Activated T-cell treated with anti-CD3 and anti-CD28 coated beads, Interleukin-2, amount 50 U/mL, for 24 hours (primary cell): ENCODE measurements at regions not wholly inside any gene's neighbourhood (a gene's known extent, or its start where the extent isn't known, plus 50 kb on each side); places are given as distances from the start of the nearest gene placed in this dataset.

Experiments used
- DNase-seq: peaks from one replicate; pipeline ENCODE4 v3.0.0-alpha.2; 2020
- H3K27ac Mint-ChIP-seq: 2 replicates; pipeline ENCODE4 v1.8.0; 2020; ENCODE audit warnings: mild to moderate bottlenecking, mixed read lengths
- H3K27me3 Mint-ChIP-seq: 2 replicates; pipeline ENCODE4 v1.8.0; 2020; ENCODE audit warnings: mixed read lengths
- H3K36me3 Mint-ChIP-seq: 2 replicates; pipeline ENCODE4 v1.8.0; 2020; ENCODE audit warnings: low read depth, mixed read lengths
- H3K4me1 Mint-ChIP-seq: 2 replicates; pipeline ENCODE4 v1.8.0; 2020; ENCODE audit warnings: low read depth, mixed read lengths
- H3K4me3 Mint-ChIP-seq: 2 replicates; pipeline ENCODE4 v1.8.0; 2020; ENCODE audit warnings: mild to moderate bottlenecking, moderate library complexity, mixed read lengths
- H3K9me3 Mint-ChIP-seq: 2 replicates; pipeline ENCODE4 v1.8.0; 2020; ENCODE audit warnings: mixed read lengths

GRCh38 chr9:13354733-13355132, 75.2 kb upstream of the MPDZ start:
- Mint-ChIP-seq H3K36me3 (no peaks in the 10 kb centered on the region), H3K9me3 (peaks cover 5% of the 10 kb centered on the region), H3K4me1 (no peaks in the 10 kb centered on the region), H3K4me3 (no peak overlapping the region), H3K27me3 (no peaks in the 10 kb centered on the region), H3K27ac (no peak overlapping the region)
- DNase-seq: no peak

DNA sequence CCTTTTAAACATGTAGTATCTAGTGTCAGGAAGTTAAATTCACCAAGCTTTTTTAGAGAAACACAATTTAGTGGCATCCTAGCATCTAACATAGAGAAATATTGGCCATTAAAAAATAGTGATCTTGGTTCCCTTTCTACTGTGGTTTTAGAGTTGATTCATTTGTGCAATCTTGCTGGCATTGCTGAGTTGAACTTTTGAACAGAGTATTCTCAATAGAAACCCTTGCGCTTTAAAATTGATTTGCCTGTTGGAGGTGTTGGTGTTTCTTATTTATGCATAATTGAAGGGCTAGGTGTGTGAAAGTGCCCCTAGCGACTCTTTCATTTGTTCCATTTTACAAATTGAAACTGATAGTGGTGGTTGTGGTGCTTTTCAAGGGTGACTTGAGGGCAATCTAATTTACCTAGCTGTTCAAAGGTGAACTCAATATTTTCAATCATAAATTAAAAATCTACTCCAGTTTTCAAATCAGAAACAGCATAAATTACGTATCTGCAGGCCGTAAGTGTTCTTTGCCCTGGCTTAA, 73.0 kb upstream of the MPDZ start:
- H3K4me1 Mint-ChIP-seq: no peaks in the 10 kb centered on the region
- DNase-seq: no peak
- H3K27ac Mint-ChIP-seq: no peak overlapping the region
- peaks cover 6% of the 10 kb centered on the region for H3K9me3 Mint-ChIP-seq
- no peaks in the 10 kb centered on the region for H3K36me3 Mint-ChIP-seq
- no peaks in the 10 kb centered on the region for H3K27me3 Mint-ChIP-seq
- no peak overlapping the region for H3K4me3 Mint-ChIP-seq

- no peaks in the 10 kb centered on the region for H3K27me3 Mint-ChIP-seq
- H3K36me3 Mint-ChIP-seq: no peaks in the 10 kb centered on the region
- peaks cover 6% of the 10 kb centered on the region for H3K9me3 Mint-ChIP-seq
- no peak overlapping the region for H3K27ac Mint-ChIP-seq
- no peaks in the 10 kb centered on the region for H3K4me1 Mint-ChIP-seq
- no peak overlapping the region for H3K4me3 Mint-ChIP-seq
- no peak for DNase-seq
These were observed 72.4 kb upstream of the MPDZ start for GRCh38 chr9:13351778-13352386.

DNA sequence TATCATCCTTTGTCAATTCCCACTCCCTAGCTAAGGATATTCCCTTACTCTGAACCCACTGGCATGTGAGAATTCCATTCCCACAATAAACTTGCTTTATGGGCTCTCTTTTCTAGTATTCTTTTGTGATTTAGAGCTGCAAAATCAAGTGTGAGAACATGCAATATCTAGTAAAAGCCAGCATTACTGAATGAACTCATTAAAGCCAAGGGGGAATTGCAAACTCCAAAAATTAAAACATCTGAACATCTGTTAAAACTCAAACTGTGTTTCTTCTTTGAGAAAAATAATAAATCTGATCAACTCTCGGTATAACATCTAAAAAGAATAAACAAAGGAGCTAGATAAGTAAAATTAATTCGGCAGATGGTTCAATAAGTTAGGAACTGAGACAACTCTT, 53.1 kb upstream of the MPDZ start:
- H3K36me3 Mint-ChIP-seq: no peaks in the 10 kb centered on the region
- no peak overlapping the region for H3K27ac Mint-ChIP-seq
- peaks cover 11% of the 10 kb centered on the region for H3K9me3 Mint-ChIP-seq
- H3K4me1 Mint-ChIP-seq: no peaks in the 10 kb centered on the region
- no peaks in the 10 kb centered on the region for H3K27me3 Mint-ChIP-seq
- H3K4me3 Mint-ChIP-seq: no peak overlapping the region
- DNase-seq: no peak

DNA sequence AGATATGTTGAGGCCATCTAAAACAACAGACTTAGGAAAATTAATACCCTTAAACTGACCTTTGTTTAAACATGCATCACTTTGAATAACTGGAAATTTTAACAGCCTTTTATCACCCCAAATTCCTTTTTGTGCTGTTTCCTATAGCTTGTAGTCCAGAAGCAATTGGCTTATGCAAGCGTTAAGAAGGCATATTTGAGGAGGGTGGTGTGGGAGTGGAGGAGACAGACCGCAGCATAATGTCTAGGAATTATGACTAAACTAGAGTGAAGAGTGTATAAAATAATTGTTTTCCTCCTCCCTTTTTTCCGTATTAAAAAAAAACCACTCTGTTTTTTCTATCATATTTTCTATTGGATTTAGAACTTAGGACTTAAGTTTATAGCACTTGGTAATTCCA, 51.8 kb upstream of the MPDZ start:
- peaks cover 5% of the 10 kb centered on the region for H3K9me3 Mint-ChIP-seq
- H3K4me1 Mint-ChIP-seq: no peaks in the 10 kb centered on the region
- no peak overlapping the region for H3K4me3 Mint-ChIP-seq
- H3K27ac Mint-ChIP-seq: no peak overlapping the region
- DNase-seq: no peak
- no peaks in the 10 kb centered on the region for H3K36me3 Mint-ChIP-seq
- no peaks in the 10 kb centered on the region for H3K27me3 Mint-ChIP-seq

DNA sequence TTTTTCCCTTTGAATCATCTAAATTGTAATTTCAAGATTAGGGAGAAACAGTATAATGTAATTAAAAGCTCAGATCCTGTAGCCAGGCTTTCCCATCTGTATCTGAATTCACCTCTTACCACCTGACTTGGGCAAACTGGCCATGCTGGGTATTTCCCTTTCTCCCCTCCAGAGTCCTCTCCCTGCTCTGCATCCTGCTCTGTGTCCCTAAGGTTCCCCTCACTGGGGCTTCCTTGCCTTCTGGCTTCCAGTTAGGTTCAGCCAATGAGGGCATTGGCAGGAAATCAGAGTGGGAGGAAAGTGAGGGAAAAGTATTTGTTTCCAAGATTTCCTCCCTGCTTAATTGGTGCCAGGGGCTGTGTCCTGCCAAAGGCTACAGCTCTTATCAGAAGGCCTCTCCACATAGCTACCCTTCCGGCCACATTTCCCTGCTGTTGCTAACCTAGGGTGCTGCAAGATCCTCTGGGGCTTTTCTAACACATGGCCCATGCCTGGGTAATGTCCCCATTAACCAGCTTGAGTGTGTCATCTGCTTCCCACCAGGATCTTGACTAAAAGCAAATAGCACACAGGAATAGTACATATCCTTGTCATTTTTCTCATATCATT, 51.0 kb upstream of the MPDZ start:
- Mint-ChIP-seq H3K27me3 (no peaks in the 10 kb centered on the region), H3K9me3 (peaks cover 3% of the 10 kb centered on the region), H3K4me3 (no peak overlapping the region), H3K27ac (no peak overlapping the region), H3K4me1 (no peaks in the 10 kb centered on the region), H3K36me3 (no peaks in the 10 kb centered on the region)
- DNase-seq: no peak
